ENCODE measurements at regions not wholly inside any gene's neighbourhood (a gene's known extent, or its start where the extent isn't known, plus 50 kb on each side); places are given as distances from the start of the nearest gene placed in this dataset.
A peak's percentile ranks its signal among the peaks of the same experiment; 100 is the strongest.
"Not testable (repeated sequence)": the region's sequence is repeated elsewhere in the genome, so short reads cannot be mapped to it uniquely, and the experiment has no call there.

DNA sequence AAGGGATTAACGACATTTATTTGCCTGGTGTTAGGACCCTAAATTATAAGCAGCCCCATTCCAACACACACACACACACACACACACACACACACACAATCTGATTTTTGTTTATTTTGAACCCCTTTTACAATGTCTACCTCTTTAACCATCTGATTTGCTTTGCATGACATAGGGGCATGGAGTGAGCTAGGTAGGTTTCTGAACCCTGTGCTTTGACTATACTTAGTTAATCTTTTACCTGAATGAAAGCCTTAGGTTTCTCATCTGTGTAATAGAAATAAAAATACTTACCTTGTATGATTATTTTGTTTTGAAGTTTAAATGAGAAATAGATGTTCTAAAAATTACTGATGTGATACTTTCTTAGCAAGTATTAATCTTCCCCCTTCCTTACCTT, 94.7 kb upstream of the FOLH1 start:
- no peak for DNase-seq

DNA sequence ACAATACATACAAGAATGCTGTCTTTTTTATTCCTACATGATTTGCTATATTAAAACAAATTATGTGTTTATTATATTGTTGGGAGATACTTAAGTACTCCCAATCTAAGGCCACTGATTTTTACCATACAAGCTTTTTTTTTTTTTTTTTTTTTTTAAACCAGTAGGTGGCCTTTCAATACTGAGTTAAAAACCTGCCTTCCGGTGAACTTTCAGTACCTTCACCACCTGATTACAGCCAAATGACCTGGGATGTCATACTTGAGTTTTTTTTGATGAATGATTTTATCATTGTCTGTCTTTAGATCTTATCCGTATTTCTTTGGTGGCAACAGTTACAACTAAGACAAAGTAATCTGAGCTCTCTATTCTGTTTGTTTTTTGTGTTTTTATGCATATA, 94.0 kb upstream of the FOLH1 start:
- no peak for DNase-seq

DNA sequence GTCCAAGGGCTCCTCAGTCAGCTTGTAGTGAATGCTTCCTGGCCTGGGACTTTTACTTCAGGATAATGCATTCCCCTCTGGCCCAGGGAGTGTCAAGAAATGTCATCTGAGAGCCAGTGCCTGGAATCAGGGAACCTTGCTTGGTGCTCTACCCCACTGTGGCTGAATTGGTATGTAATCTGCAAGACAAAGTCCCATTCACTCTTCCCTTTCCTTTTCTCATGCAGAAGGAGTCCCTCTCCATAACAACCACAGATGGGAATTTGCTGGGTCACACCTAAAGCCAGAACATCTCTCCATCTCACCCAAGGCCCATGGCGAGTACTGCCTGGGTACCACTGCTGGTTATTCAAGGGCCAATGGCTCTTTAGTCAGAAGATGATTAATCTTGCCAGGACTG, 89.6 kb upstream of the FOLH1 start:
- DNase-seq: not testable (repeated sequence)

DNA sequence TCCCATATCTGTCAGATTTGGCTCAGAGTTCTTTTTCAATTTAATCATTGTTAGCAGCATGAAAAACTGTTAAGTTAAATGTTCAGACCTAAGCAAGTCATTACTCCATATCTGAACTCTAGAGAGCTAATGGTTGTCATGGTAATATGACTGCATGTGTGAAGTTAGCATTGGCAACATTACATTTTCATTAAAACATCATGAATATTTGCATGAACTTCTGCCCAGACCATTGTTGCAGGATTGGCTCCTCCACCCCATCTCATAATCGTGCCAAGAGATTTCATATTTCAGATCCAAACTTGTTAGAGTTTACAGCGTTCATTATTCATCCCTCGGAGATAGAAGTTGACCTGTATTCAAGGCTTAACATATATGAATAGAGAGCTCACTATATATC, 75.5 kb upstream of the FOLH1 start:
- not testable (repeated sequence) for DNase-seq

DNA sequence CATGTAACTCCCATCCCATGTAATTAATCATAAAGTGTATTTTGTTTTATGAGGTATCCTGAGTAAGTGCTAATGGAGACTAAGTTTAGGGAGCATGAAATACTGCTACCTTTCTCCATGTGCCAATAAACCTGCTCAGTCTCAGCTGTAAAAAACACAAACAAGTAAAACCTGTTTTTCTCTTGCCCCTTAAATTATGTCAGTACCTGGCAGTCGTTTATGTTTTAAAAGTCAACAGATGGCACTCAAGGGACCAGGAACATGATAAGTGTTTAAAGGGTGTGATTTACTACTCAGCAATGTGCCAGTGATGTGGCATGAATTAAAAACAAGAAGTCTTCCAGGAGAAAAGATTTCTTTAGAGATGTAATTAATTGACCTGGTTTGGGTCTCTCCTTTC, 74.9 kb upstream of the FOLH1 start:
- DNase-seq: peak; percentile 3

DNA sequence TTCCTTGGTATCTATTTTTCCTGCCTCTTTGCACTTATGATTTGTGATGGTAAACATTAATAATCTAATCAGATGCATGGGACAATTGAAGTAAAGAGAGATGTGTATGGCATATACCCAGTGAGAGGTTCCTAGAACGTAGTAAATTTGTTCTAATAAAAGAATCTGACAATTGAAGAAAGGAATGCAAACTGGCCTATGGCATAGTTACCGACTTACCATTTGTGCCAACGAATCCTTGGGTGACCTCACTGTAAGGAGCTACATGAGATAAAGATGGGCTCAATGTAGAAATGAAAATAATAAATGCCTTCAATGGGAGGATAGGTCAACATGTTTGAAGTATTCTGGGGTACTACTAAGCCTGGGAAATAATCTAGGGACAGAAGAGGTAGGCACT, 73.7 kb upstream of the FOLH1 start:
- not testable (repeated sequence) for DNase-seq

DNA sequence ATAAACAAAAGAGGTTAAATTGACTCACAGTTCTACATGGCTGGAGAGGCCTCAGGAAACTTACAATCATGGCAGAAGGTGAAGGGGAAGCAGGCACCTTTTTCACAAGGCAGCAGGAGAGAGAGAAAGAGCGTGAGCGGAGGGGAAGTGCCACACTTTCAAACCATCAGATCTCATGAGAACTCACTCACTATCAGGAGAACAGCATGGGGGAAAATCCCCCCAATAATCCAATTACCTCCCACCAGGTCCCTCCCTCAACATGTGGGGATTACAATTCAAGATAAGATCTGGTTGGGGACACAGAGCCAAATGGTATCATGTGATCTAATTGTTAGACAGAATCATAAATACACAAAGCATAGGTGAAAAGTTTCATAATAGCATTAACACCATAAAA, 69.5 kb upstream of the FOLH1 start:
- not testable (repeated sequence) for DNase-seq
